DOHH2 (cell line): ENCODE measurements at regions not wholly inside any gene's neighbourhood (a gene's known extent, or its start where the extent isn't known, plus 50 kb on each side); places are given as distances from the start of the nearest gene placed in this dataset.

Source experiments
- H3F3A ChIP-seq: fragments of 200-600 bp; sonication (generic), shearing (Covaris generic); 2 replicates; pipeline ENCODE4 v1.6.0; 2016; ENCODE audit warnings: antibody characterized with exemption, mild to moderate bottlenecking; ENCODE audit not compliant: control insufficient read depth, insufficient read depth
- H3K27ac ChIP-seq: fragments of 200-600 bp; sonication (generic); 2 replicates; pipeline ENCODE4 v1.5.1; 2014; ENCODE audit warnings: low read depth, mild to moderate bottlenecking, low read length, moderate library complexity
- H3K27me3 ChIP-seq: fragments of 200-600 bp; sonication (generic); 2 replicates; pipeline ENCODE4 v1.6.1; 2014; ENCODE audit warnings: mild to moderate bottlenecking, low read length, mixed read lengths; ENCODE audit not compliant: control insufficient read depth
- H3K36me3 ChIP-seq: fragments of 200-600 bp; sonication (generic); 2 replicates; pipeline ENCODE4 v1.6.1; 2014; ENCODE audit warnings: mild to moderate bottlenecking, low read length, moderate library complexity, mixed read lengths; ENCODE audit not compliant: control insufficient read depth
- H3K4me1 ChIP-seq: fragments of 200-600 bp; sonication (generic); 2 replicates; pipeline ENCODE4 v1.6.1; 2014; ENCODE audit warnings: mild to moderate bottlenecking, low read length, mixed read lengths; ENCODE audit not compliant: control insufficient read depth
- H3K4me2 ChIP-seq: fragments of 200-600 bp; sonication (generic); 2 replicates; pipeline ENCODE4 v1.6.0; 2014; ENCODE audit warnings: mild to moderate bottlenecking, low read length, moderate library complexity
- H3K4me3 ChIP-seq: fragments of 200-600 bp; sonication (generic); 2 replicates; pipeline ENCODE4 v1.5.1; 2014; ENCODE audit warnings: mild to moderate bottlenecking, low read length, mixed read lengths
- H3K79me2 ChIP-seq: fragments of 200-600 bp; sonication (generic); 2 replicates; pipeline ENCODE4 v1.6.1; 2014; ENCODE audit warnings: mild to moderate bottlenecking, low read length, mixed read lengths; ENCODE audit not compliant: control insufficient read depth
- H3K9me2 ChIP-seq: fragments of 200-600 bp; sonication (generic); replicated peaks from 2 replicates; pipeline ENCODE4 v1.6.1; 2014; ENCODE audit warnings: mild to moderate bottlenecking, low read length, mixed read lengths; ENCODE audit not compliant: control insufficient read depth
- H3K9me3 ChIP-seq: fragments of 200-600 bp; sonication (generic); 2 replicates; pipeline ENCODE4 v1.6.1; 2014; ENCODE audit warnings: antibody characterized with exemption, low read length, mixed read lengths; ENCODE audit not compliant: control insufficient read depth, insufficient read depth
- H4K20me1 ChIP-seq: fragments of 200-600 bp; sonication (generic); 2 replicates; pipeline ENCODE4 v1.6.0; 2014; ENCODE audit warnings: low read depth, mild to moderate bottlenecking, antibody characterized with exemption, low read length, moderate library complexity; ENCODE audit not compliant: control insufficient read depth, insufficient read depth
- EZH2phosphoT487 ChIP-seq: fragments of 200-600 bp; sonication (generic); IDR thresholded peaks from 2 replicates; pipeline ENCODE4 v1.6.1; 2017; ENCODE audit warnings: borderline replicate concordance, mild to moderate bottlenecking, antibody characterized with exemption, low read length, moderate library complexity, mixed read lengths
- TF ChIP-seq, protein P1 (sequence below): fragments of 200-600 bp; sonication (generic); IDR thresholded peaks from one replicate; pipeline ENCODE4 v1.5.1; 2014; ENCODE audit warnings: antibody characterized with exemption, mild to moderate bottlenecking, low read depth, low read length; ENCODE audit not compliant: poor library complexity, severe bottlenecking

DNA sequence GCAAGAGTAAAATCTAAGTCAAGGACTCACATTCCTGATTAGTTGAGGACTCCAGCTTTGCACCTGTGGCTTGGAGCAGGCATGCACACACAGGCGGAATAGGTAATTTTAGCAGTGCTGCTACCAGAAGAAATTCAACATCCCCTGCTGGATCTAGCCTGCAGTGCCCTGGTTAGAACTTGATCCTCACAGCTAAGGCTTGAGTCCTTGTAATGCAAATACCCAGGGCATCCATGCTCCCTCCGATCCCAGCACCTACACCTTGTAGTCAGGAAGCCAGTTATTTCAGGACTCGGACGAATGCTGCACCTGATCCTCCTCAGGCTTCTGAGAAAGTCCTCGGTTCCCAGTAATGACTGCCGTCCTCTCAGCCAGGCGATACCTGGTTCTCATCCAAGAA, 309.0 kb upstream of the AMIGO2 start:
- no peak overlapping the region for H3K4me2 ChIP-seq
- TF ChIP-seq, protein P1, sequence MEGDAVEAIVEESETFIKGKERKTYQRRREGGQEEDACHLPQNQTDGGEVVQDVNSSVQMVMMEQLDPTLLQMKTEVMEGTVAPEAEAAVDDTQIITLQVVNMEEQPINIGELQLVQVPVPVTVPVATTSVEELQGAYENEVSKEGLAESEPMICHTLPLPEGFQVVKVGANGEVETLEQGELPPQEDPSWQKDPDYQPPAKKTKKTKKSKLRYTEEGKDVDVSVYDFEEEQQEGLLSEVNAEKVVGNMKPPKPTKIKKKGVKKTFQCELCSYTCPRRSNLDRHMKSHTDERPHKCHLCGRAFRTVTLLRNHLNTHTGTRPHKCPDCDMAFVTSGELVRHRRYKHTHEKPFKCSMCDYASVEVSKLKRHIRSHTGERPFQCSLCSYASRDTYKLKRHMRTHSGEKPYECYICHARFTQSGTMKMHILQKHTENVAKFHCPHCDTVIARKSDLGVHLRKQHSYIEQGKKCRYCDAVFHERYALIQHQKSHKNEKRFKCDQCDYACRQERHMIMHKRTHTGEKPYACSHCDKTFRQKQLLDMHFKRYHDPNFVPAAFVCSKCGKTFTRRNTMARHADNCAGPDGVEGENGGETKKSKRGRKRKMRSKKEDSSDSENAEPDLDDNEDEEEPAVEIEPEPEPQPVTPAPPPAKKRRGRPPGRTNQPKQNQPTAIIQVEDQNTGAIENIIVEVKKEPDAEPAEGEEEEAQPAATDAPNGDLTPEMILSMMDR: no peak
- no peak for TF ChIP-seq EZH2phosphoT487

DNA sequence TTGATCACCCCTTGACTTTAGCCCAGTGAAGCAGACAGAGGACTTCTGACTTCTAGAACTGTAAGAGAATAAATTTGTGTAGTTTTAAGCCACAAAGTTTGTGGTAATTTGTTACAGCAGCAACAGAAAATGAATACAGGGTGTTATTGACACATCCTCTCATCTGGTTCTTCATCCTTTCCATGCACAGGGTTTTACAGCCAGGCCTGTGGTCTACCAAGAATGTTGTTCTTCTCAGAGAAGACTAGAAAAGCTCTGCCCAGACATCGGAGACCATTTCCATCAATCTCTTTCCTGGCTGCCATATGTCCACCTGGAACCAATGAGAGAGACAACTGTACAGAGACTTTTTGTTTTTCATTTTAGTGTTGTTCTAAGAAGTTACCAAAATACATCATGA, 308.2 kb upstream of the AMIGO2 start:
- Histone ChIP-seq H3K27ac (no peak overlapping the region), H3K9me2 (no peaks in the 10 kb centered on the region), H3K4me3 (no peak overlapping the region), H3F3A (no peaks in the 10 kb centered on the region), H3K36me3 (no peaks in the 10 kb centered on the region), H3K79me2 (no peaks in the 10 kb centered on the region), H3K4me2 (no peak overlapping the region), H3K4me1 (peaks cover 34% of the 10 kb centered on the region), H4K20me1 (no peaks in the 10 kb centered on the region), H3K9me3 (no peaks in the 10 kb centered on the region), H3K27me3 (peaks cover 31% of the 10 kb centered on the region)
- TF ChIP-seq, protein P1: no peak
- no peak for TF ChIP-seq EZH2phosphoT487

More for the DNA sequence above, 309.0 kb upstream of the AMIGO2 start:
- Histone ChIP-seq H3K36me3 (no peaks in the 10 kb centered on the region), H3K4me3 (no peak overlapping the region), H3K9me2 (no peaks in the 10 kb centered on the region), H3K27me3 (peaks cover 31% of the 10 kb centered on the region), H4K20me1 (no peaks in the 10 kb centered on the region), H3K9me3 (no peaks in the 10 kb centered on the region), H3K79me2 (no peaks in the 10 kb centered on the region), H3K4me1 (peaks cover 35% of the 10 kb centered on the region), H3F3A (no peaks in the 10 kb centered on the region), H3K27ac (no peak overlapping the region)

DNA sequence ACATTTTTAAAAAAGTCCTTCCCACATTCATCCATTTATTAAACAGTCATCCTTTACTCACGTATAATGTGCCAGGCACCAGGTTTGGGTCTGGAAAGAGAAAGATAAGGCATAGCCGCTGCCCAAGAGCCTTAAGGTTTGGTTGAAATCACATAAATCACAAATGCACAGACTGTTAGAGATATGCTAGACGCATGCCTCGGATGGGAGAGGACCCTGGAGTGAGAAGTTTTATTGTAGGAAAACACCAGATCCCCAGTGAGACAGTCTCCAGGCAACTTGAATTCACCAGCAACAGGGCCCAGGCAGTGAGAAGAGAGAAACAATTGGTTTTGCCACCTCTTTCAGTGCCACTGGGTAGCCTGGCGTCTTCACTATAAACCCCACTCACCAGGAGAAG, 305.9 kb upstream of the AMIGO2 start:
- H3K4me2 ChIP-seq: no peak overlapping the region
- no peaks in the 10 kb centered on the region for H3K79me2 ChIP-seq
- no peaks in the 10 kb centered on the region for H3F3A ChIP-seq
- peaks cover 19% of the 10 kb centered on the region for H3K4me1 ChIP-seq
- H3K27me3 ChIP-seq: peaks cover 31% of the 10 kb centered on the region
- H4K20me1 ChIP-seq: no peaks in the 10 kb centered on the region
- H3K4me3 ChIP-seq: no peak overlapping the region
- no peaks in the 10 kb centered on the region for H3K36me3 ChIP-seq
- H3K9me3 ChIP-seq: no peaks in the 10 kb centered on the region
- no peak overlapping the region for H3K27ac ChIP-seq
- TF ChIP-seq EZH2phosphoT487: no peak
- TF ChIP-seq, protein P1: no peak
- H3K9me2 ChIP-seq: no peaks in the 10 kb centered on the region

DNA sequence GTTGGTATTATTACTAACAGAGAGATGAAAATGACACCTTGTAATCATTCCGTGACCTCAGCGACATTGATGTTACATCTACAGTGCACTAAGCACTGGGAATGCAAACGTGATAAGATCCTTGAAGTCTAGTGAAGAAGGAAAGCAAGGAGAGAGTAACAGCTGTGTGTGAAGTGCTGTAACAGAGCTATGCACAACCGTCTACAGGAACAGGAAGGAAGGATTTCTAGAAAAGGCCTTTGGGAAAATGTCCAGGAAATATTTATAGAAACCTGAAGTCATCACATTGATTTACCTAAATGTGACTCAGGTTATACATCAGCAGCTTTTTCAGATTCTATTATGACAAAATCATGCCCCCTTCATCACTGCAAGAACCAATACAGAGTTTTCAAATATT, 304.2 kb upstream of the AMIGO2 start:
- Histone ChIP-seq H3K27ac (no peak overlapping the region), H3K4me2 (no peak overlapping the region), H3K36me3 (no peaks in the 10 kb centered on the region), H4K20me1 (no peaks in the 10 kb centered on the region), H3F3A (no peaks in the 10 kb centered on the region), H3K9me2 (no peaks in the 10 kb centered on the region), H3K4me3 (no peak overlapping the region), H3K27me3 (peaks cover 25% of the 10 kb centered on the region), H3K79me2 (no peaks in the 10 kb centered on the region), H3K9me3 (no peaks in the 10 kb centered on the region), H3K4me1 (peaks cover 19% of the 10 kb centered on the region)
- TF ChIP-seq, protein P1: no peak
- TF ChIP-seq EZH2phosphoT487: no peak
